HCT116 (cell line): ENCODE measurements at regions not wholly inside any gene's neighbourhood (a gene's known extent, or its start where the extent isn't known, plus 50 kb on each side); places are given as distances from the start of the nearest gene placed in this dataset.

Experiments
- ATAC-seq: fragments of 200-7000 bp; cut with Tn5 transposase; 2 replicates; pipeline ENCODE4 v1.9.1; 2020; ENCODE audit warnings: mild to moderate bottlenecking, moderate library complexity
- BruUV-seq: library from RNA; stranded (reverse); fragments of 400-500 nt; replicated peaks from 2 replicates; lab custom pipeline; 2021; lab: Mats Ljungman, UMichigan
- CTCF ChIA-PET: fragments of 300-600 bp; sonication (Branson Sonifier 250); formaldehyde crosslinking; loops from one replicate; lab custom pipeline; 2021; ENCODE audit warnings: antibody characterized with exemption; lab: Charles Lee
- POLR2A ChIA-PET: fragments of 300-600, 350-600 bp; sonication (Branson Sonifier 250); formaldehyde crosslinking; loops from one replicate; lab custom pipeline; 2021; ENCODE audit warnings: antibody characterized with exemption; lab: Charles Lee
- RAD21 ChIA-PET, 2 experiments: fragments of 300-600 bp; sonication (Branson Sonifier 250); formaldehyde crosslinking; loops; one replicate each; lab custom pipeline; 2023; ENCODE audit warnings: low total read pairs in 2 of 2; ENCODE audit not compliant: uncharacterized antibody in 2 of 2, unreplicated experiment in 2 of 2, low non-redundant PET in 1 of 2; lab: Charles Lee
- DNase-seq: peaks from one replicate; pipeline ENCODE4 v3.0.0-alpha.2; 2010; ENCODE audit warnings: low read depth, low spot score
- H2AFZ ChIP-seq: fragments of 200-600 bp; shearing (Covaris generic), sonication (generic); 2 replicates; pipeline ENCODE4 v1.6.1; 2017; ENCODE audit warnings: low read depth, mixed run types, mixed read lengths, antibody characterized with exemption, low read length; ENCODE audit not compliant: poor library complexity, severe bottlenecking
- H3K27ac ChIP-seq: 2 replicates; pipeline ENCODE4 v1.5.1; 2012; ENCODE audit warnings: low read depth, low read length
- H3K27me3 ChIP-seq: fragments of 200-600 bp; sonication (generic); 2 replicates; pipeline ENCODE4 v1.6.1; 2016; ENCODE audit warnings: mixed run types, low read length, mixed read lengths; ENCODE audit not compliant: insufficient read depth
- H3K36me3 ChIP-seq, 2 experiments: fragments of 200-500 bp in 1 of 2; fragments of 200-600 bp in 1 of 2; sonication (Bioruptor generic) in 1 of 2; sonication (generic) in 1 of 2; 2 replicates each; pipeline versions ENCODE4 v1.5.1 to v1.6.1; 2014 to 2016; ENCODE audit warnings: low read length in 2 of 2, inconsistent platforms in 1 of 2, mixed read lengths in 1 of 2, mixed run types in 1 of 2; ENCODE audit not compliant: insufficient read depth in 2 of 2, control insufficient read depth in 1 of 2
- H3K4me1 ChIP-seq, 2 experiments: fragments of 200-600 bp in 1 of 2; sonication (generic) in 1 of 2; 2 replicates each; pipeline versions ENCODE4 v1.5.1 to v1.6.1; 2012 to 2017; ENCODE audit warnings: low read length in 2 of 2, inconsistent platforms in 1 of 2, mild to moderate bottlenecking in 1 of 2, mixed read lengths in 1 of 2, mixed run types in 1 of 2, moderate library complexity in 1 of 2; ENCODE audit not compliant: insufficient read depth in 2 of 2, control insufficient read depth in 1 of 2
- H3K4me2 ChIP-seq: fragments of 200-600 bp; sonication (generic); 2 replicates; pipeline ENCODE4 v1.6.1; 2017; ENCODE audit warnings: mixed run types, low read length, mixed read lengths
- H3K4me3 ChIP-seq, 2 experiments: fragments of 200-600 bp in 1 of 2; sonication (generic) in 1 of 2; replicated peaks in 1 of 2; 2 replicates each; pipeline ENCODE4 v1.5.1; 2011 to 2016; ENCODE audit warnings: low read length in 2 of 2, control low read depth in 1 of 2, low read depth in 1 of 2, mild to moderate bottlenecking in 1 of 2, mixed read lengths in 1 of 2, mixed run types in 1 of 2
- H3K79me2 ChIP-seq: fragments of 200-600 bp; sonication (generic); 2 replicates; pipeline ENCODE4 v1.6.1; 2017; ENCODE audit warnings: mild to moderate bottlenecking, mixed run types, low read length, moderate library complexity, mixed read lengths; ENCODE audit not compliant: insufficient read depth
- H3K9ac ChIP-seq: fragments of 200-600 bp; sonication (generic); 2 replicates; pipeline ENCODE4 v1.6.1; 2016; ENCODE audit warnings: low read length, mixed read lengths
- H3K9me2 ChIP-seq: fragments of 200-600 bp; sonication (generic), shearing (Covaris generic); 2 replicates; pipeline ENCODE4 v1.6.1; 2017; ENCODE audit warnings: mixed run types, mild to moderate bottlenecking, moderate library complexity; ENCODE audit not compliant: insufficient read depth
- H3K9me3 ChIP-seq, 2 experiments: fragments of 200-500 bp in 1 of 2; fragments of 200-600 bp in 1 of 2; sonication (Bioruptor generic) in 1 of 2; sonication (generic) in 1 of 2; 2 replicates each; pipeline ENCODE4 v1.6.1; 2014 to 2017; ENCODE audit warnings: low read length in 2 of 2, mixed read lengths in 2 of 2, inconsistent platforms in 1 of 2, low read depth in 1 of 2, mild to moderate bottlenecking in 1 of 2, mixed run types in 1 of 2, moderate library complexity in 1 of 2; ENCODE audit not compliant: control insufficient read depth in 1 of 2, insufficient read depth in 1 of 2
- H4K20me1 ChIP-seq: fragments of 200-600 bp; sonication (generic), shearing (Covaris generic); 2 replicates; pipeline ENCODE4 v1.6.1; 2017; ENCODE audit warnings: mixed run types, mild to moderate bottlenecking, moderate library complexity; ENCODE audit not compliant: insufficient read depth
- CBX3 ChIP-seq: IDR thresholded peaks from 2 replicates; pipeline ENCODE4 v1.6.1; 2012; ENCODE audit warnings: low read depth
- CEBPB ChIP-seq: IDR thresholded peaks from 2 replicates; pipeline ENCODE4 v1.6.1; 2012; ENCODE audit warnings: low read depth
- EGR1 ChIP-seq: IDR thresholded peaks from 2 replicates; pipeline ENCODE4 v1.6.1; 2012; ENCODE audit warnings: low read depth
- EZH2 ChIP-seq: fragments of 200-600 bp; sonication (generic); IDR thresholded peaks from 2 replicates; pipeline ENCODE4 v1.6.1; 2017; ENCODE audit warnings: antibody characterized with exemption, mixed run types
- EZH2phosphoT487 ChIP-seq: fragments of 200-600 bp; IDR thresholded peaks from 2 replicates; pipeline ENCODE4 v1.6.1; 2018; ENCODE audit warnings: antibody characterized with exemption, borderline replicate concordance
- FOSL1 ChIP-seq: IDR thresholded peaks from 2 replicates; pipeline ENCODE4 v1.6.1; 2012; ENCODE audit warnings: low read depth
- JUND ChIP-seq: IDR thresholded peaks from 2 replicates; pipeline ENCODE4 v1.6.1; 2012
- POLR2A ChIP-seq: IDR thresholded peaks from 2 replicates; pipeline ENCODE4 v1.7.0; 2011; ENCODE audit warnings: borderline replicate concordance; ENCODE audit not compliant: insufficient read depth, insufficient read length; ENCODE audit errors: extremely low read depth
- POLR2AphosphoS5 ChIP-seq: IDR thresholded peaks from 2 replicates; pipeline ENCODE4 v1.6.1; 2011; ENCODE audit warnings: mild to moderate bottlenecking, low read depth, low read length, moderate library complexity
- RAD21 ChIP-seq: IDR thresholded peaks from 2 replicates; pipeline ENCODE4 v1.6.1; 2012; ENCODE audit warnings: low read depth, mild to moderate bottlenecking
- SIN3A ChIP-seq: IDR thresholded peaks from 2 replicates; pipeline ENCODE4 v1.6.1; 2012; ENCODE audit warnings: low read depth
- SP1 ChIP-seq: IDR thresholded peaks from 2 replicates; pipeline ENCODE4 v1.6.1; 2012; ENCODE audit warnings: low read depth
- SRF ChIP-seq: IDR thresholded peaks from 2 replicates; pipeline ENCODE4 v1.6.1; 2012; ENCODE audit warnings: low read depth
- TCF7L2 ChIP-seq: IDR thresholded peaks from 2 replicates; pipeline ENCODE4 v1.7.0; 2011; ENCODE audit warnings: borderline replicate concordance, inconsistent platforms; ENCODE audit not compliant: insufficient read depth, insufficient read length; ENCODE audit errors: extremely low read depth
- YY1 ChIP-seq: IDR thresholded peaks from 2 replicates; pipeline ENCODE4 v1.6.1; 2011; ENCODE audit warnings: low read length, low read depth, moderate library complexity, mild to moderate bottlenecking; ENCODE audit not compliant: insufficient replicate concordance; ENCODE audit errors: extremely low read depth
- ZFX ChIP-seq: fragments of 450-650 bp; IDR thresholded peaks from 2 replicates; pipeline ENCODE4 v1.6.1; 2017
- ZNF274 ChIP-seq: fragments of 200-500 bp; sonication (Bioruptor generic); IDR thresholded peaks from 2 replicates; pipeline ENCODE4 v1.6.1; 2014; ENCODE audit warnings: mild to moderate bottlenecking, low read depth, low read length, inconsistent platforms
- intact Hi-C: fragments of 100-400 bp; cut with micrococcal nuclease; formaldehyde crosslinking; loops from 2 replicates; pipeline ENCODE4 v1.10.0; 2022
- TF ChIP-seq, protein P1 (sequence below): IDR thresholded peaks from 2 replicates; pipeline ENCODE4 v1.6.1; 2012; ENCODE audit warnings: low read depth
- TF ChIP-seq, protein P2 (sequence below): IDR thresholded peaks from 2 replicates; pipeline ENCODE4 v1.6.1; 2012
- TF ChIP-seq, protein P3 (sequence below): IDR thresholded peaks from 2 replicates; pipeline ENCODE4 v1.6.1; 2012
- TF ChIP-seq, protein P4 (sequence below): IDR thresholded peaks from 2 replicates; pipeline ENCODE4 v1.6.1; 2011; ENCODE audit warnings: mild to moderate bottlenecking, low read length, moderate library complexity; ENCODE audit not compliant: insufficient replicate concordance; ENCODE audit errors: extremely low read depth

DNA sequence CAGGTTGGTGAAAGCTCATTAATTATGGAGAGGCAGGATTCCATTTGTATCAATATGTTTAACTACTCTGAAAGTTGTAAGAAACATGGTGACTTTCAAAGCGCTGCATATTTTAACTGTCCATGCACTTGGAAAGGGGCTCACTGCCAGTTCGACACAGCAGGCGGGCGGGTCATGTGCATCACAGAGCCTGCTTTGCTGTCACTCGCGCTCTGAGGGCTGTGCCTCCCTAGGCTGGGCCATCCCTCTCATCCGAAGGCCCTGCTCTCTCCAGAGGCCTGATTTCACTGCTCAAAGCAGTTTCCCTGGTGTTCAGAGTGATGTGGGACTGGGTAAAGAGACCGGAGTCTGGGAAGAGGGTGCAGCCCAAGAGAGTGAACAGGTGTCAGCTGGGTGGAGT is 422.0 kb upstream of the MON1B start (continued):
- TF ChIP-seq, protein P1, sequence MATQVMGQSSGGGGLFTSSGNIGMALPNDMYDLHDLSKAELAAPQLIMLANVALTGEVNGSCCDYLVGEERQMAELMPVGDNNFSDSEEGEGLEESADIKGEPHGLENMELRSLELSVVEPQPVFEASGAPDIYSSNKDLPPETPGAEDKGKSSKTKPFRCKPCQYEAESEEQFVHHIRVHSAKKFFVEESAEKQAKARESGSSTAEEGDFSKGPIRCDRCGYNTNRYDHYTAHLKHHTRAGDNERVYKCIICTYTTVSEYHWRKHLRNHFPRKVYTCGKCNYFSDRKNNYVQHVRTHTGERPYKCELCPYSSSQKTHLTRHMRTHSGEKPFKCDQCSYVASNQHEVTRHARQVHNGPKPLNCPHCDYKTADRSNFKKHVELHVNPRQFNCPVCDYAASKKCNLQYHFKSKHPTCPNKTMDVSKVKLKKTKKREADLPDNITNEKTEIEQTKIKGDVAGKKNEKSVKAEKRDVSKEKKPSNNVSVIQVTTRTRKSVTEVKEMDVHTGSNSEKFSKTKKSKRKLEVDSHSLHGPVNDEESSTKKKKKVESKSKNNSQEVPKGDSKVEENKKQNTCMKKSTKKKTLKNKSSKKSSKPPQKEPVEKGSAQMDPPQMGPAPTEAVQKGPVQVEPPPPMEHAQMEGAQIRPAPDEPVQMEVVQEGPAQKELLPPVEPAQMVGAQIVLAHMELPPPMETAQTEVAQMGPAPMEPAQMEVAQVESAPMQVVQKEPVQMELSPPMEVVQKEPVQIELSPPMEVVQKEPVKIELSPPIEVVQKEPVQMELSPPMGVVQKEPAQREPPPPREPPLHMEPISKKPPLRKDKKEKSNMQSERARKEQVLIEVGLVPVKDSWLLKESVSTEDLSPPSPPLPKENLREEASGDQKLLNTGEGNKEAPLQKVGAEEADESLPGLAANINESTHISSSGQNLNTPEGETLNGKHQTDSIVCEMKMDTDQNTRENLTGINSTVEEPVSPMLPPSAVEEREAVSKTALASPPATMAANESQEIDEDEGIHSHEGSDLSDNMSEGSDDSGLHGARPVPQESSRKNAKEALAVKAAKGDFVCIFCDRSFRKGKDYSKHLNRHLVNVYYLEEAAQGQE = no peak
- TF ChIP-seq POLR2AphosphoS5 = no peak
- TF ChIP-seq CEBPB = no peak

DNA sequence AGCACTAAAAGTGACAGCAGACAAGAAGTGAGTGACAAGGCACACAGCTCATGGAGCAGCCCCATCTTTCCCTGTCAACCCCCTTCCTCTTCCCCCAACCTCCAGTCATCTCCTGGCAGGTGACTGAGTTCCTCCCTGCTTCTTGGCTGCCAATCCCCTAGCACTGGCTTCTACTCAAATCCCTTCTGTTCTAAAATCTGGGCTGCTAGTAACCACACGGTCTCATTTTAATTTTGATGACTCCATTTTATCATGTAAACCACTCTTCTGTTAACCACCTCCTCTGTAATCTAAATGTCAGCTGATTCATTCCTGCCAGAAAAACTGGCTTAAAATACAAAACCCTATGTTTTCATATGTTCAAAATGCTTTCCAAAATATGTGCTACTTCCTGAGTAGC is 419.8 kb upstream of the MON1B start:
- no peaks in the 10 kb centered on the region for H3K9me2 ChIP-seq
- ChIA-PET RAD21 (no interaction called here), POLR2A (no interaction called here), CTCF (no interaction called here)
- no peaks in the 10 kb centered on the region for H3K79me2 ChIP-seq
- no peak overlapping the region for H3K4me3 ChIP-seq
- no peak overlapping the region for H3K27ac ChIP-seq
- intact Hi-C loops = no loop called here
- H3K9me3 ChIP-seq = peaks cover 3 to 6% of the 10 kb centered on the region in 2 experiments; a peak in 2 of 4 replicates
- no TSS peak for BruUV-seq
- no peaks in the 10 kb centered on the region for H3K36me3 ChIP-seq
- H4K20me1 ChIP-seq = no peaks in the 10 kb centered on the region
- no peak for TF ChIP-seq CBX3
- no peak for TF ChIP-seq EZH2
- TF ChIP-seq POLR2A = no peak
- no peak for TF ChIP-seq EGR1
- TF ChIP-seq CEBPB = no peak
- TF ChIP-seq EZH2phosphoT487 = no peak
- no peak for TF ChIP-seq JUND
- no peak for TF ChIP-seq SP1
- TF ChIP-seq RAD21 = no peak
- TF ChIP-seq, protein P2, sequence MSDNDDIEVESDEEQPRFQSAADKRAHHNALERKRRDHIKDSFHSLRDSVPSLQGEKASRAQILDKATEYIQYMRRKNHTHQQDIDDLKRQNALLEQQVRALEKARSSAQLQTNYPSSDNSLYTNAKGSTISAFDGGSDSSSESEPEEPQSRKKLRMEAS = no peak
- TF ChIP-seq SRF = no peak
- TF ChIP-seq TCF7L2 = no peak
- no peak for TF ChIP-seq YY1
- no peak for TF ChIP-seq ZNF274
- TF ChIP-seq ZFX = no peak
- no peak for TF ChIP-seq SIN3A
- TF ChIP-seq, protein P3, sequence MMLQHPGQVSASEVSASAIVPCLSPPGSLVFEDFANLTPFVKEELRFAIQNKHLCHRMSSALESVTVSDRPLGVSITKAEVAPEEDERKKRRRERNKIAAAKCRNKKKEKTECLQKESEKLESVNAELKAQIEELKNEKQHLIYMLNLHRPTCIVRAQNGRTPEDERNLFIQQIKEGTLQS = no peak
- TF ChIP-seq, protein P4, sequence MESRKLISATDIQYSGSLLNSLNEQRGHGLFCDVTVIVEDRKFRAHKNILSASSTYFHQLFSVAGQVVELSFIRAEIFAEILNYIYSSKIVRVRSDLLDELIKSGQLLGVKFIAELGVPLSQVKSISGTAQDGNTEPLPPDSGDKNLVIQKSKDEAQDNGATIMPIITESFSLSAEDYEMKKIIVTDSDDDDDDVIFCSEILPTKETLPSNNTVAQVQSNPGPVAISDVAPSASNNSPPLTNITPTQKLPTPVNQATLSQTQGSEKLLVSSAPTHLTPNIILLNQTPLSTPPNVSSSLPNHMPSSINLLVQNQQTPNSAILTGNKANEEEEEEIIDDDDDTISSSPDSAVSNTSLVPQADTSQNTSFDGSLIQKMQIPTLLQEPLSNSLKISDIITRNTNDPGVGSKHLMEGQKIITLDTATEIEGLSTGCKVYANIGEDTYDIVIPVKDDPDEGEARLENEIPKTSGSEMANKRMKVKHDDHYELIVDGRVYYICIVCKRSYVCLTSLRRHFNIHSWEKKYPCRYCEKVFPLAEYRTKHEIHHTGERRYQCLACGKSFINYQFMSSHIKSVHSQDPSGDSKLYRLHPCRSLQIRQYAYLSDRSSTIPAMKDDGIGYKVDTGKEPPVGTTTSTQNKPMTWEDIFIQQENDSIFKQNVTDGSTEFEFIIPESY = no peak
- TF ChIP-seq FOSL1 = no peak
- no peak for TF ChIP-seq POLR2AphosphoS5
- no peaks in the 10 kb centered on the region for H3K4me1 ChIP-seq
- H3K27me3 ChIP-seq = no peaks in the 10 kb centered on the region
- DNase-seq = no peak
- ATAC-seq = no peak
- no peak overlapping the region for H3K4me2 ChIP-seq
- no peak overlapping the region for H2AFZ ChIP-seq
- no peak overlapping the region for H3K9ac ChIP-seq
